ENCODE measurements at regions not wholly inside any gene's neighbourhood (a gene's known extent, or its start where the extent isn't known, plus 50 kb on each side); places are given as distances from the start of the nearest gene placed in this dataset.

GRCh38 chr10:123299598-123299997, 145.4 kb downstream of the BUB3 start:
- Histone ChIP-seq H3K14ac (ENCODE audit: insufficient read length) (no peak overlapping the region), H4K91ac (replicated peaks; ENCODE audit: insufficient read length, low read length) (no peak overlapping the region), H3K23me2 (ENCODE audit: low read depth, low read length) (no peaks in the 10 kb centered on the region), H3K36me3 (ENCODE audit: control insufficient read depth in 2 of 4, insufficient read depth in 4 of 4, low read length in 3 of 4) (no peaks in the 10 kb centered on the region), H3K56ac (replicated peaks; ENCODE audit: insufficient read length, low read depth, low read length) (no peak overlapping the region), H4K5ac (ENCODE audit: insufficient read length, low read depth, low read length) (no peak overlapping the region), H2BK12ac (ENCODE audit: low read depth, low read length) (no peak overlapping the region), H3K4ac (replicated peaks; ENCODE audit: insufficient read length, low read depth, low read length) (no peak overlapping the region), H2AFZ (ENCODE audit: low read length) (no peak overlapping the region), H3K27ac (ENCODE audit: low read depth, low read length) (no peak overlapping the region), H3K9ac (replicated peaks in 1 of 4; ENCODE audit: extremely low read depth in 1 of 4, low read depth in 3 of 4, low read length in 3 of 4) (no peak overlapping the region), H2BK15ac (ENCODE audit: low read length) (no peak overlapping the region), H4K20me1 (replicated peaks in 1 of 2; ENCODE audit: control insufficient read depth in 1 of 2, insufficient read depth in 2 of 2, low read length in 2 of 2) (no peaks in the 10 kb centered on the region), H3K4me1 (replicated peaks in 1 of 4; ENCODE audit: control insufficient read depth in 3 of 4, insufficient read depth in 4 of 4, low read length in 3 of 4) (no peaks in the 10 kb centered on the region), H2BK120ac (replicated peaks; ENCODE audit: low read depth, low read length) (no peak overlapping the region), H3K79me2 (ENCODE audit: control insufficient read depth in 1 of 2, insufficient read depth in 2 of 2, low read length in 2 of 2) (no peaks in the 10 kb centered on the region), H3K9me3 (ENCODE audit: insufficient read depth in 2 of 2, low read depth in 1 of 2, low read length in 1 of 2) (peaks cover 5 to 7% of the 10 kb centered on the region in 2 experiments; a peak in 3 of 4 replicates), H2AK5ac (ENCODE audit: low read depth, low read length) (no peak overlapping the region), H3K27me3 (replicated peaks in 1 of 4; ENCODE audit: control insufficient read depth in 3 of 4, extremely low read depth in 1 of 4, insufficient read depth in 3 of 4, low read length in 3 of 4) (no peaks in the 10 kb centered on the region), H3K23ac (ENCODE audit: insufficient read length) (no peak overlapping the region), H3K4me2 (ENCODE audit: insufficient read depth in 1 of 2, low read depth in 2 of 2, low read length in 2 of 2) (no peak overlapping the region), H2BK5ac (ENCODE audit: low read depth, low read length) (no peak overlapping the region), H3K18ac (ENCODE audit: extremely low read depth, low read length) (no peak overlapping the region), H2BK20ac (ENCODE audit: low read length) (no peak overlapping the region), H3K4me3 (ENCODE audit: extremely low read depth in 1 of 4, insufficient read depth in 2 of 4, low read depth in 3 of 4, low read length in 4 of 4) (no peak overlapping the region), H4K8ac (ENCODE audit: extremely low read depth, insufficient read depth, low read length) (peak overlapping the region; percentile 61; the same call in 1 of the 2 replicates), H3K79me1 (ENCODE audit: low read depth, low read length) (no peaks in the 10 kb centered on the region)
- TF ChIP-seq GABPA (IDR thresholded peaks at IDR 0.05; ENCODE audit: borderline replicate concordance, insufficient read depth, low read length) (no peak), ATF3 (IDR thresholded peaks at IDR 0.05; ENCODE audit: insufficient read depth, low read depth, low read length) (no peak), MAX (IDR thresholded peaks at IDR 0.05) (no peak), SUZ12 (IDR thresholded peaks at IDR 0.05; ENCODE audit: low read length) (no peak), TBP (IDR thresholded peaks at IDR 0.05; ENCODE audit: low read depth, low read length) (no peak), SP1 (IDR thresholded peaks at IDR 0.05; ENCODE audit: low read depth, low read length) (no peak), SIX5 (IDR thresholded peaks at IDR 0.05; ENCODE audit: low read depth, low read length) (no peak), RXRA (IDR thresholded peaks at IDR 0.05; ENCODE audit: insufficient read depth, low read depth, low read length) (no peak), PHF8 (conservative IDR thresholded peaks at IDR 0.05; ENCODE audit: low read depth, low read length) (no peak)
- WGBS, 2 experiments (ENCODE audit: extremely low coverage in 1 of 2, insufficient coverage in 1 of 2, insufficient read length in 1 of 2, insufficient replicate concordance in 2 of 2, low coverage in 1 of 2, low lambda C conversion rate in 2 of 2, missing lambda C conversion rate in 1 of 2): 79% methylated on average over 6 of the region's 6 CpGs; no CpG with 5 or more reads in 1 of the 2 experiments
- POLR2A ChIA-PET (ENCODE audit: partially characterized antibody): no interaction called here
- FAIRE-seq (no peak), DNase-seq (ENCODE audit: low read depth in 1 of 2, low spot score in 2 of 2) (no peak)
- CTCF ChIA-PET (ENCODE audit: partially characterized antibody): interaction anchor here (1.3 kb wide), 1 partner anchor 10 kb away, joined by 3 read pairs; no protein-coding TSS in a partner anchor

Measured in H1 (cell line).